HG03060 (cell line): ENCODE measurements at regions not wholly inside any gene's neighbourhood (a gene's known extent, or its start where the extent isn't known, plus 50 kb on each side); places are given as distances from the start of the nearest gene placed in this dataset.

Source experiments
- ATAC-seq: cut with Tn5 transposase; IDR thresholded peaks from one replicate; pipeline ENCODE4 v1.9.1; 2021; ENCODE audit warnings: low read depth, moderate number of reproducible peaks; ENCODE audit not compliant: unreplicated experiment

GRCh38 chrX:15985937-15986336 lies 131.3 kb upstream of the AP1S2 start:
- ATAC-seq = no peak

GRCh38 chrX:15983034-15983433 lies 128.4 kb upstream of the AP1S2 start:
- ATAC-seq = no peak

GRCh38 chrX:15977644-15978043 lies 123.0 kb upstream of the AP1S2 start:
- ATAC-seq = no peak

GRCh38 chrX:15976396-15976795 lies 121.8 kb upstream of the AP1S2 start:
- ATAC-seq = no peak

- ATAC-seq = no peak
These were observed 119.3 kb upstream of the AP1S2 start for GRCh38 chrX:15973946-15974345.

- no peak for ATAC-seq
These were observed 118.7 kb upstream of the AP1S2 start for GRCh38 chrX:15973299-15973698.

- no peak for ATAC-seq
These were observed 117.1 kb upstream of the AP1S2 start for GRCh38 chrX:15971696-15972095.

GRCh38 chrX:15963858-15964257 lies 109.2 kb upstream of the AP1S2 start:
- ATAC-seq = no peak

GRCh38 chrX:15960237-15960636 lies 105.6 kb upstream of the AP1S2 start:
- ATAC-seq = no peak

- no peak for ATAC-seq
These were observed 102.1 kb upstream of the AP1S2 start for GRCh38 chrX:15956681-15957080.

GRCh38 chrX:15953801-15954200 lies 99.2 kb upstream of the AP1S2 start:
- no peak for ATAC-seq

- no peak for ATAC-seq
These were observed 97.6 kb upstream of the AP1S2 start for GRCh38 chrX:15952212-15952611.

- ATAC-seq = no peak
These were observed 93.7 kb upstream of the AP1S2 start for GRCh38 chrX:15948318-15948660.

- no peak for ATAC-seq
These were observed 93.2 kb upstream of the AP1S2 start for GRCh38 chrX:15947648-15948317.

- ATAC-seq = no peak
These were observed 92.4 kb upstream of the AP1S2 start for GRCh38 chrX:15946783-15947580.

- ATAC-seq = no peak
These were observed 88.8 kb upstream of the AP1S2 start for GRCh38 chrX:15943391-15943790.

- no peak for ATAC-seq
These were observed 87.7 kb upstream of the AP1S2 start for GRCh38 chrX:15942307-15942706.

GRCh38 chrX:15939737-15940136 lies 85.1 kb upstream of the AP1S2 start:
- ATAC-seq = no peak

GRCh38 chrX:15938072-15938471 lies 83.5 kb upstream of the AP1S2 start:
- no peak for ATAC-seq

GRCh38 chrX:15931362-15931761 lies 76.7 kb upstream of the AP1S2 start:
- ATAC-seq = no peak

- no peak for ATAC-seq
These were observed 76.0 kb upstream of the AP1S2 start for GRCh38 chrX:15930585-15930984.

- ATAC-seq = no peak
These were observed 74.6 kb upstream of the AP1S2 start for GRCh38 chrX:15929194-15929593.
